HG03045 (cell line): ENCODE measurements at regions not wholly inside any gene's neighbourhood (a gene's known extent, or its start where the extent isn't known, plus 50 kb on each side); places are given as distances from the start of the nearest gene placed in this dataset.

Experiments
- ATAC-seq: cut with Tn5 transposase; IDR thresholded peaks from one replicate; pipeline ENCODE4 v1.9.1; 2021; ENCODE audit warnings: mild to moderate bottlenecking, moderate library complexity; ENCODE audit not compliant: unreplicated experiment

DNA sequence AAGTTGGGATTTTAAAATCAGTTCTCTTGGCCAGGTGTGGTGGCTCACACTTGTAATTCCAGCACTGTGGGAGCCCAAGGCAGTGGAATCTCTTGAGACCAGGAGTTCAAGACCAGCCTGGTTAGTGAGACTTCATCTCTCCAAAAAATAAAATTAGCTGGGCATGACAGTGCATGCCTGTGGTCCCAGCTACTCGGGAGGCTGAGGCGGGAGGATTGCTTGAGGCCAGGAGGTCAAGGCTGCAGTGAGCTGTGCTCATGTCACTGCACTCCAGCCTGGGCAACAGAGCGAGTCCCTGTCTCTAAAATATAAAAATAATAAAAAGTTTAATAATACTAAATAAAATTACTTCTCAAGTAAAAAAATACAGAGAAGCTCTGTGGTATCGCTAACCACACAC is 77.5 kb downstream of the FOXA2 start:
- no peak for ATAC-seq

DNA sequence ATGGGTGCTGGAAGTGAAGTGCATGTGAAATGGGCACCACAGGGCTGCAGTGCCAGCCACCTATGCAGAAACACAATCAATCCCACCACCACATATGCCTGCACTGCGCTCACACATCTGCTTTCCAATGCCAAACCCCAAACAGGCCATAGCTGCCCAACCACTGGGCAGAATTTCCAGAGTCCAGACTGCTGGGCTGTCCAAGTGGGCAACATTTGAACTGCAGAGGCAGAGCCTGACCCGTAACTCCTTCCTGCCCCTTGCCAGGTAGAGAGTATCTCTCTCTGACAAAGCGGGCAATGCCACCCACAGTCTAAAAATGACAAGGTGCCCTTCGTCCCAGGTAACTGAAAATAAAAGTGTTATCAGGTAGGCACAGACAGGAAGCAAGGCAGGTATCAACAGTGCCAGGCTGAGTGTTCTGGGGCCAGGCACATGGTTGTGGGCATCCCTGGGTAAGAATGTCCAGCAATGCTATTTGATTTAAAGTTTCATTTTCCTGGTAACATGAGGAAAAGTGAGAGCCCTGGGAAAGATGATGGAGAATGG is 79.5 kb downstream of the FOXA2 start:
- ATAC-seq, result no peak

DNA sequence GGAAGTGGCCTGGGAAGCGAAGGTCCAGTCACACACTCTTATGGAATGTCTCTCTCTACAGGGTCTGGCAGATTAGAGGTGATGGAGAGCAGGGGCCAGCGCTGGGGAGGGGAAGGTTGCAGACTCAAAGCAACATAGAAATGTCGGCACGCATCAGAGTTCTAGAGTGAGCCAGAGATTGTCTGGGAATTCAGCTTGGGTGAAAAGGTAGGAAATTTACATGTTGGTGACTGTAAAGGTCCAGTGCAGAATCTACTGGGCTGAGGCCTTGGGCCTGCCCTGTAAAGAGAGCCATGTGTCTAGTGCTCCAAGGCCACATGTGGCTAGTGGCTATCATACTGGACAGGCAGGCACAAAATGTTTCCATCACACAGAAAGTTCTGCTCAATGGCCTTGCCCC is 80.8 kb downstream of the FOXA2 start:
- ATAC-seq, result no peak

DNA sequence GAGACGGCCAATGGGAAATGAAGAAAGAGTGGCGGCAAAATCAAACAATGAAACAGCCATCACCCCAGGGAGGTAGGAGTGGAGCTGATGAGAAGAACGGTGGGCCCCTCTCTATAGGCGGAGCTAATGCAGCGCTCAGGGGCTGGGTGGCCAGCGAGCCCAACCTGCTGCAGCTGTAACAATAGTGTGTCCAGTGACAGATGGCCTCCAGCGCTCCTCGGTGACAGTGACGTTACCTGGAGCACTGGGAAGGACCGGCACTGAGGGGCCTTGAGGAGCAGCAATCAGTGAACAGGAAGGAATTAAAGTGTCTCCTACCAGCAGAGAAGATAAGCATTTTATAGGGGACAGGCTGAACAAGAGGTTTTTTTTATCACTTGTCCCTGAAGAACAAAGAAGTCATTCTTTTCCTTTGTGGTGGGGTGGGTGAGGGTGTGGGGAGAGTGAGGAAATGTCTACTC is 81.6 kb downstream of the FOXA2 start:
- ATAC-seq, result no peak

DNA sequence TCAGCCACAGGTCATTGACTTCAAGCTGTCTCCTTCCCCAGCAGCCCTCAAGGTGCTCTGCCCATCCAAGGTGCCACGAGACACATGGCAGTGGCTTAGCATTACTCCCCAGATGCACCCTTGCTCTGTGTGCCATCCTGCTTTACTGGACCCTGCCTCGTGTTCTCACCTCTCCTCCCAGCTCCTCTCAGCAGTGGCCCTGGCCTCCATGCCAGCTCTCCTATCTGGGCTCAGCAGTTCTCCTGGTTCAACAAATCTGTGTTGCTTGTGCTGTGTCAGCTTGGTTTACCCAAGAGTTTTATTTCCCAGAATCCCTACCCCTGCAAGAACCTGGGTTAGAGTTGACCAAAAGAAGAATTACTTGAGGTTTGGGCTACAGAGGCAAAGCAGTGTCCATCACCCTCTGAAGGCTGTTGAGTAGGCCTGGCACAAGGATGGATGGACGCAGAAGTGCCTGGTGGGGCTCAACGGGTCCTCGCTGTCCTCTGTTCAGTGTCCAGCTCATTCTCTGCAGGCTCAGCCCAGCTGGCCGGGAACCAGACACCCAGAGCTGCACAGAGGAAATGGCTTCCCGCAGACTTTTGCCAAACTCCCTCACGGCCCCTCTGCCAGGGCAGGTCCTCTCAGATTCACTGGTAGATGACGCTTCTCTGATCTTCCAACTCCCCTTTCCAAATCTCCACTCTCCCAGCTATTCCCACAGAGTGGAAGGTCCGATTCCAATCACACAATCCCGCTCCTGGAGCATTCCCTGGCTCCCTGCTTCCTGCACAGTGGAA is 82.6 kb downstream of the FOXA2 start:
- ATAC-seq, result no peak

DNA sequence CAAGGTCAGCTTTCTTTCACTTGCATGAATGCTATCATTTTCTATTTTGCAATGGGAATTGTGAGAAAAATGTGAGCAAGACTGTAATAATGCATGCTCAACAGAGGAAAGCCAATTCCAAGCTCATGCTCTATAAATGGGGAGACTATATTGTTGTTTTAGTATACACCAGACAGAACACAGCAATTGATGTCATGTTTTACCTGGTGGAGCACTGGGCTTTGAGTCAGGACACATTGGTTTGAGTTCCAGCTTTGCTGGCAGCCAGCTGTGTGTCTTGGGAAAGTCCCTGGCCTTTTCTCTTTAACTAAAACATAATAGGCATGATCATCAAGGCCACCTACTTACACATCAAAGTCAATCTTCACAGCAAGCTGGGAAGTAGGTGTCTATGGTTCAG is 83.3 kb downstream of the FOXA2 start:
- ATAC-seq, result no peak

DNA sequence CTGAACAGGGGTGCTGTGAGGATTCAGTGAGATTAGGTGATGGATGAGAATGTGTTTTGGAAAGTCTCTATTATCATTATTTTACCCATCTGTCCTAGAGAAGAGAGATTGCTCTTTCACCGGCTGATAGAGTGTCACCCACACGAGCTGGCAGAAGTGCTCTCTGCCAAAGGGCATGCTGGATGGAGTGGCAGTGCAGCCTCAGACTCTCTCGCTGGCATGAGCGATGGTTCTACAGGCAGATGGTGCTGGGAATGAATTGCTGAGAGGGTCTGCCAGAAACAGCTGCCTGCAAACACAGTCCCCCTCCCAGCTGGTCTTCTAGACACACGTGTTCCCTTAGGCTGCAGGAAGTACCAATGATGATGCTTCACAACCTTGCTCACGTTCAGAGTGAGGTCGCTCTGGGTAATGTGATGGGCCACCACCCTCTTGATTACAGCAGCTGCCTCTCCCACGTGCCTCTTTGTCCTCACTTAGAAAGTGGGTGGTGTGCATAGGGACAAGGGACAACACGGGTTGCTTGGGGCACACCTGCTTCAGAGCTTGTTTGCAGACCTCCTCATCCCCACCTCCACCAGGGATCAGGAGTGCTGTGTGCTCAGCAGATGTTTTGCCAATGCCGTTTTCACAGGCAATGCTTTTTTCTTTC is 84.7 kb downstream of the FOXA2 start:
- no peak for ATAC-seq

DNA sequence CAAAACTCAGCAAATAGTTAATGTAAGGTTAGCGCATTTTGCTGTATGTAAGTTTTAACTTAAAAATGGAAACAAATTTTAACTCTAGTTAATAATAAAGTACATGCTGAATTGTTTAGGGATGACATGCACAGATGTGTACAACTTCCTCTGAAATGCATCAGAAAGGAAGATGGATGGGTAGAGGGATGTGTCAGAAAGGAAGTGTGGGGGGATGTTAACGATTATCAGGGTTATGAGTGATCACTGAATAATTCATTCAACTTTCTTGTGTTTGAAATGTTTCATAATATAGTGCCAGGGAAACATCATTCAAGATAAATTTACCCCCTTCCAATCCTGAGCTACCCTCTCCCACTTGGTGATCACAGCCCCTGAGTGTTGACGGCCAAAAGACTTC is 87.6 kb downstream of the FOXA2 start:
- ATAC-seq, result no peak

DNA sequence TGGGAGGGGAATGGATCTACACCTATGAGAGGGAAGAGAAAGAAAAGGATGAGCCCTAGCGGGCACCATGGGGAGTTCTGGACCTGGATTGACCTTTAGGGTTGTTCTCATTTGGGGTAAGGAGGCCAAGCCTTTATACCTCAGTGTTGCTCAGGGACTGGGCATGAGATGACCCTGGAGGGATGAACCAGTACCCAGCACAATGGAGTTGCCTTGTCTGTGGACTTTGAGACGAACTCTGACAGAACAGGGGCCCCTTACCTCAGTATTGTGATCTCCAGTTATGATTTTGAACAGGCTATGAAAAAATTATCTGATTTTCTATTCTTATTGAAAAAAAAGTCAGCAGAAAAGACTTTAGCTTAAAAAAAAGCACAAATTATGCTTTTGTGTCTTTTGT is 88.6 kb downstream of the FOXA2 start:
- no peak for ATAC-seq

DNA sequence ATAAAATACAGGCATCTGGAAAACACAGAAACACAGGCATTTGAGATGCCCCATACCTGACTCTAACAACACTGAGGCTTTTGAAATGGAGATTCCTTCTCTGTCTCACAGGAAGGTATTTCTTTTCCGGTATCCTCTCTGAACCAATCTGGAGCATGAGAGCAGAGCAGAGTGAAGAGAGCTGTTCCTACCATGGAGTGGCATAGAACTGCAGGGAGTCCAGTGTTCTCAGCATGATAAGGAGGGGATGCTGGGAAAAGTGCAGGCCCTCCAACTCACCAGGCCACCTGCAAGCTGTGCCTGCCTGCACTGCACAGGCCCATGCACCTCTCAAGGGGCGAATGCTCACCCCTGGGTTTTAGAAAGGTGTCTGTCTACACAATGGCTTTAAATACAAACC is 89.2 kb downstream of the FOXA2 start:
- no peak for ATAC-seq

DNA sequence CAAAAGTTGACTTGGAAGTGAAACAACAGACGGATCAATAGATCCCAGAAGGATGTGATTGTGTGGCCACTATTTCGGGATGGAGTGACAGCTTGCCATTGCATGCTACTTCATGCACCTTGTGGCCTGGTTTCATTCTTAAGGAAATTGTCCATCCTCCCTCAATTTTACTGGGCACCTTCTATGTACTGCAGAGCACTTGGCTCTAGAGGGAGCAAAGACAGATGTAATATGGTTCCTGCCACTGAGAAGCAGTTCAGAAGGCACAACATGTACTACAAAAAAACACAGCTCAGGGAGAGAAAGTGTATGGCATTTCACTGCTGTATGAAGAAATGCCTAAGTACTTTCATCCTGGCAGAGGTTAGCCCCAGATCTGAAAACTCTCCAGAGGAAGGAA is 91.9 kb downstream of the FOXA2 start:
- no peak for ATAC-seq

DNA sequence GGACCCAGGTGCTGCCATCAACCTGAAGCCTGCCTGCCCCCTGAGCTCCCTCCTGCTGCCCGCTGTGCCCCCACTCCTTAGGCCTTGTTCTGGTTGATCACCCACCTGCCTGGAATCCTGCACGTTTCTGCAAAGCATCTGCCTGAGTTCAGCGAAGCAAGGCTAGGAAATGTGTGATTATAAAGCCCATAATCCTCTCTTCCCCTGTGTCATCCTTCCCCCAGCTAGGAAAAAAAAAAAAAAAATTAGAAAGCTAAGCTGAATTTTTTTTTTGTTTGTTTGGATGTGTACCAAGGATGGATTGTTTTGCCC is 93.2 kb downstream of the FOXA2 start:
- ATAC-seq, result no peak

DNA sequence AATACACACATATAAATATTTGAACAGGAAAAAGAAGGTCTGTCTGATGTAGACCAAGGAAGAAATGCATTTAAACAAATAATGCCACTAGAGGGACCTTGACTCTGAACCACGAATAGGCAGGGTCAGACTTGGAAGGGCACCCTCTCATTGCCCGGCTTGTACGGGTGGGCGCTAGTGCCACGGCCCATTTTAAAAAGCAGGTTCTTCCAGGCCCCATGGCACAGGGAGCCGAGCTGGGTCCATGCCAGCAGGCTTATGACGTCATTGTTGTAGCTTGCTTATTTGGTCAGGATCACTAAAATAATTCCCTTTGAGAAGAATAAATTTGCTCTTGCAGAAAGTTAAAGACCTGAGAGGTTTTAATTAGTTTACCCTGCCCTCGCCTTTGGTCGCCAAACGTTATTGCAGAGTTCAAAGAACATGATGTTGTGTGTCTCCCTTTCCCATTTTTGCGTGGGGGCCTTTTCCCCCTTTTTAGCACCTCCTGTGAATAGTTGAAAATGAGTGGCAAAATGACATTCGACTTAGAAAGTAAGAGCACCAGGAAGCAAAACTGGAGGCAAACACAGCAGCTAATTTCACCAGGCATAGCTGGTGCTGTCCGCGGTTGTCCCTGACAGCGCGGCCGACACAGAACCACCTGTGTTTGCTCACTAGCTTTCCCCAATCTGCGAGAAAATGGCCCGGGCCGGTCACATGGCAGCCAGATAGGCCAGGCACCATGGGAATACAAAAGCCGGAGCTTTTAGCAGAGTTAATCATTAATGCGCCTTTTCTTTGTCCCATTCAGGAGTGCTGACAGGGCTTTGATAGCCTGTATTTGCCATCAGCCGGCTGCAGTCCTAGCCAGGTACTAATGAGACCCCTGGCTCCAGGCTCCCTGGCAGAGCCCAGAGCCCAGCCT is 93.8 kb downstream of the FOXA2 start:
- ATAC-seq, result no peak

DNA sequence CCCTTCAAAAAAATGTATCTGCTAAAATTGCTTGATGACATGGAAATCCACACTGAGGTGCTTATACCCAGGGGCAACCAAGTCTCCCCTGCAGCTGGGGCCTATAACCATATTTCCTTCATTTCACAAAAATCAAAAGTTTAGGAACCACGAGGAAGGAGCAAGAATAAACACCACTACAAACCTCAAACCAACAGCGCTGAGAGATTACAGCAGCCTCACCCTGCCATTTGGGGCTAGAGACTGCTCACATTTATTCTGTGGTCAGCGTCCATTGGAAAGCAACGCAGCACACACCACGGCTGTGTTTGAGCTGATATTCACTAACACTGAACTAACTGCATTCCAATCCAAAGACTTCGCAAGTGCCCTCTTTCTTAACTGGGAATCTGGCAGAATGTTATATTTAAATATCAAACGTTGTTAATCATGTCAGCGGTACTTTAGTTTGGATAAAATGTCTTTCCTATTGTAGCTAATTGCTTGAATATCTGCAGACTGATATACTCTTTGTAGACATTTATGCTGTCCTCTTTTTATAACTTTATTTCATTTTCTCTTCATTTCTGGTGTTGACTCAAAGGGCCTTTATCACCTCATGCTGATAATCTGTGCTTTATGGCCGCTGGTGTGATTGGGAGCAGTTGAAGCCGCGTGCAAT is 94.6 kb downstream of the FOXA2 start:
- ATAC-seq, result no peak

DNA sequence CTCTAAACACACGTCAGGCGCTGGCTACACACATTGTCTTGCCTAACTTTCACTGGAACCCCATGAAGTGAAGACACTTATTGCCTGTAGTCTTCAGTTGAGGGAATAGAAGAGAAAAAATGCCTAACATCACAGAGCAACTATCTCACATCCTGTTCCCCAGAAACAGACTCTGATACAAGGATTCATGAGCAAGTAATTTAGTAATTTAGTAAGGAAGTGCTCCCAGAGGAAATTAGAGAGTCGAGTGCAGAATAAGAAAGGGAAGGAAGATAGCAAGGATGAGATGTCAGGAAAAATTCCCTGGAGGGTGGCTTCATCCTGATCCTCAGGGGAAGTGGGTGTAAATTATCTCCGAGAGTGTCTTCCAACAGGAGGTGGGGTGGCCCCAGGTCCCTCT is 104.0 kb downstream of the FOXA2 start:
- no peak for ATAC-seq

DNA sequence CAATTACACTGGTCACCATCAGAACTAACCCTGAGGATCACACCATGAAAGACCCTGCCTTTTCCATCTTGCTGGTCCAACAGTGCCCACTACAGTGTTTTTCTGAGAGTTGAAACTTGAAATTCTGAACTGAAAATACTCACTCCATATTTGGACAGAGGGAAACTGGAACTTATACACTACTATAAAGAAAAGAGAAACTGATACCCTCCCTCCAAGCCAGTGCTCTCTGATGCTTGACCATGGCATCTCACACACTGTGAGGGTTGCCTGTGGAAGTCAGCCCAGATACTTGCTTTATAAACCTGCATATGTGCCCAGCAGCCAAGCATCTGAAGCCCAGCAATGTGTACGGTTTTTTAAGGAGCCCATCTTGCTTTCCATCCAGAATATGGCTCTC is 108.7 kb downstream of the FOXA2 start:
- peak; percentile 53 for ATAC-seq

DNA sequence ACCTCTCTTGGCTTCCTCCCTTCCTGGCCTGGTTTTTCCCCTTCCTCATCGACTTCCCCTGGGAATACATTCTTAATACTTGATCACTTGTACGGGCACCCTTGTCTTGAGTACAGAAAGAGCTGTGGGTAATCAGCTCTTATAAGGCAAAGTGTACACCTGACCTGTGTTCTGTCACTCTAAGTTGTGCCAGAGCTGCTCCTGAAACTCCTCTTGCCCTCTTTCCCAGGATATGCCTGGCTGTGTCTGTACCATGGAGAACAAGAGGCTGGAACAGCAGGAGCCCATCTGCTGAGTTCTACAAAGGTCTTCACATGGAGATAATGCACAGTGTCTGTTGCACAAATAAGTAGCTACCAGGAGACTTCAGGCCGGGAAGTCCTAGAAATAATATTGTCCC is 110.1 kb downstream of the FOXA2 start:
- ATAC-seq, result no peak

DNA sequence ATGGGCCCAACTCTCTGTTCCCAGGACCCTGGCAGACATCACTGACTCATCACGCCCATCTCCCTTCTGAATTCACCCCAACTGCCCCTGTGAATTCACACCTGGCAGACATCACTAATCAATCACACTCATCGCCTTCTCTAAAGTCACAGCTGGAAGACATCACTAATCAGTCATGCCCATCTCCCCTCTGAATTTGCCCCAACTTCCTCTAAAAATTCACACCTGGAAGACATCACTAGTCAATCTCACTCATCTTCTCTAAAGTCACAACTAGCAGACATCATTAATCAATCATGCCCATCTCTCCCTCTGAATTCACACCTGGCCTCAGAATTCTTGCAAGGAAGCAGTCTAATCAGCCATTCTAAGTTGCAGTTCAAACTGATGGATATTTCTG is 111.1 kb downstream of the FOXA2 start:
- no peak for ATAC-seq

DNA sequence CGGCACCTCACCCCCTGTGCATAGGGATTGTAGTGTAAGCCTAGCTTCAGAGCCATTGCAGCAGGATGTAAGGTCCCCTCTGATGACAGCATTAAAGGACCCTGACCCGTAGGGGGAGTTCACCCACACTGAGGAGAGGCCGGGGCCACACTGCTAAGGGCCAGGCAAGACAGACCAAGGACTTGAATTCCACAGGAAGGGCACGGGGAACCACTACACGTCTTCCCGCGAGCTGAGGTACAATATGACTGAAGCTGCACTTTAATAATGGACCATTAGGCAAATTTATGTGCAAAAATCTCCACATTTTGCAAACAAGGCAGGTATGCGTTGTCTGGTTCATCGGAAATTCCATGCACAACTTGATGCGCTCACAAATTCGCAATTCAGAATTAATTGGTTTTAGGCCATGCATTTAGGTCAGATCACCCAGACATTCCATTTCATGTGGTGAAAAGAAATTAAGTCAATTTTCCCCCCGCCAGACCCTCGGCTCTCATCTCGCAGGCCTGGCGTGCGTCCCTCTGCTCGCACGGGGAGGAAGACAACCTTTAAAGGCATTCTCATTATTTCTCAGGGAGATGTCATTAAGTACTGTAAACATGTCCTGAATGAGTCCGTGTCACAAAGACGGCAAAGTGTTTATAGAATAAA is 111.8 kb downstream of the FOXA2 start:
- no peak for ATAC-seq

DNA sequence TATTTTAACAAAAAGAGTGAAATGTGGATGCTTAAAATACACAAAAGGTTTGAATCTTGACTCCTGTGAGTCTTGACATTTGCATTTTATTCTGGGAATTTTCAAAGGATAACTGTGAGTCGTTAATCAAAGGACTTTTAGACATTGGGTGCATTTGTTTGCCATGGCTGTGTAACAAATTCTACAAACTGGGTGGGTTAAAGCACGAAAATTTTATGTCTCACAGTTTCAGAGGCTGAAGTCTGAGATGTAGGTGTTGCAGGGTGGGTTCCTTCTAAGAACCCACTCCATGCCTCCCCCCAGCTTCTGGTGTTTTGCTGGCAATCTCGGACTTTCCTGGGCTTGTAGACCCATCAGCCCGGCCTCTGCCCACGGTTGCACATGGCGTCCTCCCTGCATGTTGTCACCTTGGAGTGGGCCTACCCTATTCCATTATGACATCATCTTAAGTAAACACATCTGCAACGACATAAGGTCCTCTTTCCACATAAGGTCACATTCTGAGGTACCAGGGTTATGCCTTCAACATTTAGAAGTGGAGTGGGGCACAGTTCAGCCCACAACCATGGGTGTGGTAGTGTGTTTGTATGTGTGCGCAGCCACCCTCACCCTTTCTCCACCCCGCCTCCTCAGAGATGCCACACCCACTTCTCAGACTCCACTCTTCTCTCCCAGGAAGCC is 113.1 kb downstream of the FOXA2 start:
- no peak for ATAC-seq
